ENCODE measurements at regions not wholly inside any gene's neighbourhood (a gene's known extent, or its start where the extent isn't known, plus 50 kb on each side); places are given as distances from the start of the nearest gene placed in this dataset.

DNA sequence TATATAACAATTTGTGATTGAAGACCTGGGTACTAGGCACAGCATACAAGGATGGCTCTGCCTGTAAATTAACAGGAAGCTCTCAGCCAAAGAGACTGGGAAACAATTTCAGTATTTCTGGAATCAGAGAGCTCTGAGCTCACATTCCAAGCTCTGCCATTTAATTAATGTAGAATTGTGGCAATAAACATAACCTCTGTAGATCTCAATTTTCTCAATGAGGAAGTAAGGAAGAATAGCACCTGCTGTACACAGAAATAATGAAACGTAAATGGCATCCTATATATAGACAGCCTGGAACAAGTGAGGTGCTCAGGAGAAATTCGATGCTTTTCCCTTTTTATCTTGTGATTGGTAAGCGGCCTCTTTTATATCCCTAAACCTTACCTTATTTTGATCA lies 538.5 kb upstream of the JAG1 start:
- no peak for DNase-seq (ENCODE audit: low spot score)

- no peak for DNase-seq (ENCODE audit: low spot score)
These were observed 539.1 kb upstream of the JAG1 start for GRCh38 chr20:11212902-11213301.

- no peak for DNase-seq (ENCODE audit: low spot score)
These were observed 540.5 kb upstream of the JAG1 start for GRCh38 chr20:11214256-11214840.

- DNase-seq (ENCODE audit: low spot score) = no peak
These were observed 542.9 kb upstream of the JAG1 start for GRCh38 chr20:11216451-11217314.

DNA sequence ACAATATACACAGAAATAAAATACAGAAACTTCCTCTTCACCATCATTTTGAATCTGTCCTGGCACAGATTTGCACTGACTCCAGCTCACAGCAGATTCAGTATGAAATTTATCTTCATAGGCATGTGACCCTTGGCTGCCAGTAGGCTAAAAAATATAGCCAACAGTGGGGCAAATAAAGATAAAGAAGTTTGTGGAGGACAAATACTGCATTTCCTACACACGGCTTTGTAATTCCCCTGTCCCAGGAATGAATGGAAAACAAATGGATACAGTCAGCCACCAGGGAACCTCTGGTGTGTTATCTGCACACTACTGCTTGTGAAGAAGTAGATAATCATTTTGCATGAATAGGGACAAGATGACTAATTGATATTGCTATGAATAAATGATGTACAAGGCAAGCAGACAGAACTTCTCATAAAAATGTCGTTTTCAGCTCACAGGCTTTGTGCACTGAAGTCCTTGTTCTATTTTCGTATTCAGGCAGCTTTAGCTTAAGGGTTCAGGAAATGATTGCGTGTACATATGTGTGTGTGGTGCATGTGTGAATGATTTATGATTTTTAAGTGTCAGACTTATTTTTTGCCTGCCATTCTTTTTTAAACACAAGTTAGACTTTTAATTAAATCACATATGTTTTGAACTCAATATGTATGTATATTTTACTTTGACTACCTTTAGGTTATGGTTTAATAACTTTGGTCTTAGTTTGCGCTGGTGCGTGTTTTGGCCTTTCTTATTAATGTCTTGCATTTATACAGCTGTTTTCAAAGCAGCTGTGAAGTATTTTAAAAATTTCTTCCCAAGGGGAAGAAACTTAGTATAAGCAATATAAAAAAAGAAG lies 543.8 kb upstream of the JAG1 start:
- DNase-seq (ENCODE audit: low spot score) = no peak

GRCh38 chr20:11218173-11218680 lies 544.4 kb upstream of the JAG1 start:
- DNase-seq (ENCODE audit: low spot score) = no peak

DNA sequence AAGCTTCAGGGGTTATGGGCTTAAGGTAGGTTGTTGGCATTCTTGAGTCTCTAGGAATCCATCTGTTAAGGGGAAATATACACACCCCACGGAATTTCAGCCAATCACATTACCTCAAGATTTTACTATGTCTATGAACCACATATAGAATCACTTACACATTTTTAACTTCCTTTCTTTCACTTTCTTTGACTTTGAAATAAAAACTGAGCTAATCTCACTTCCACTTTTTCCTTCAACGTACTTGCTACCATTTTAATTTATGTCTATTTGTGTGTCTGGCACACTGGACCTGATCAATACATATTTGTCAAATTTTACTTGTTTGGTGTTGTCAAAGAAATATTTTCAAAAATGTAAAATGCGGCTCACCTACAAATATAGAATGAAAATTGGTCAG lies 545.4 kb upstream of the JAG1 start:
- DNase-seq (ENCODE audit: low spot score) = no peak

DNA sequence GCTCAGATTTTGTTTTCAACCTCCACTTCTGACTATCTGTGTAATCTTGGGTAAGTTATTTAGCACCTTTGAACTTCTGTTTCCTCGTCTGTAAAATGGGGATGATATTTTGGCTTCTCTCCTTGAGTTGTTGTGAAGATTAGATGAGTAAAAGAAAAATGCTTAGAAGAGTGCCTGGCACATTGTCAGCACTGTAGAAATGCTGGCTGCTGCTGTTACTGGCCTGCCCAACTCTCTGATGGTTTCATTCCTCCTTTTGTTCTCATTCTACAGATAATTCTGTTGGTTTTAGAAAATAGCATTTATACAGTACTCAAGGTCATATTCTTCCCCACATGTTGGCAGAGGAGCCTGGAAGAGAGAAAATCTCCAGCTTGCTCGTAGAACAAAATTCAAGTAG lies 547.2 kb upstream of the JAG1 start:
- DNase-seq (ENCODE audit: low spot score) = no peak

DNA sequence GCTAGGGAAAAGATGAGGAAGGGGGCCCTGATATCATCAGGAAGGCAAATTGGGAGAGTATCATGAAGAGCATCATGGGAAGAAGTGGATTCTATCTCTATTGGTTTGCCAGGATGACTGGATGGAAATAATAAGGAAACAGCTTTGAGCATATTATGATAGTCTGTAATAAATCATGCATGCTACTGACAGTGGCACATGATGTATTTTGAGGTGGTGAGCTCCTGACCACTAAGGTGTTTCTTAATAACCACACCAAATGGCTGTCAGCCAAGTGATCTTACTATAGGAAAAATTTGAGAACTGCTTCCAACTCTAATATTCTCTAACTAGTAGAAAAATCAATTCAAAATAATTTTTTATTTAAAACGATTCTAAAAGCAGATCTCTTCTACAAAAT lies 548.4 kb upstream of the JAG1 start:
- no peak for DNase-seq (ENCODE audit: low spot score)

GRCh38 chr20:11227602-11228001 lies 553.8 kb upstream of the JAG1 start:
- no peak for DNase-seq (ENCODE audit: low spot score)

DNA sequence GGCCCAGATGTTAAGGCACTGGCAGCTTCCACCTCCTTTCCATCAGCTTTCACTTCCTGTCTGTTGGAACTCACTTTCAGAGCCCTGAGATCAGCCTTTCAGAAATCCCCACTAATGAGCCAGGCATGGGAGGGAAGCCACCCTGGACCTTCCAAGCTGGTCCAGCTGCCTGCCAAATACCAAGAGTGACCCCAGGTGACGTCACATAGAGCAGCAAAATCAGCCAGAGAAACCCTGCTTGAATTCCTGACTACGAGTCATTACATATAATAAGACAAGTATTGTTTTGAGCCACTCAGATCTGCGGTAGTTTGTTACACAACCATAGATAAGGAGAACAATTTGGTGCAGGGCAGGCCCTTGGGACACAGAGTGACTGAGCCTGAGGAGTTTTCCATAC lies 556.0 kb upstream of the JAG1 start:
- DNase-seq (ENCODE audit: low spot score) = no peak

DNA sequence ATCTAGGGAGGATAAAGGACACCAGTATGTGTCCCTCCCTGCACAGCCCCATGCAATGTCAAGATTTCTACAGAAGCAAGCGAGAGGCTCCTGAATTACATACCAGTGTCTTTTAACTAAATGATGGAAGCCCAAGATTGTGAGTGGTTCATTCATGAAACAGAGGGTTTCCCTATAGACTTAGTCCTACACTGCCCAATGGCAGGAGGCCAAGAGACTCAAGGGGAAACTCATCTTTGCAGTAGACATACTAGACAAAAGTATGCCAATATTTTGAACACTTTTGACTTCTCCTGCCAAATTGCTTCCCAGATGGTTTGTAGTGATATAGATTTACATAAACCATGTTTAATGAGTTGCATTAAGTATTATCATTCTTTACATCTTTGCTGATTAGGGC lies 557.2 kb upstream of the JAG1 start:
- DNase-seq (ENCODE audit: low spot score) = no peak

DNA sequence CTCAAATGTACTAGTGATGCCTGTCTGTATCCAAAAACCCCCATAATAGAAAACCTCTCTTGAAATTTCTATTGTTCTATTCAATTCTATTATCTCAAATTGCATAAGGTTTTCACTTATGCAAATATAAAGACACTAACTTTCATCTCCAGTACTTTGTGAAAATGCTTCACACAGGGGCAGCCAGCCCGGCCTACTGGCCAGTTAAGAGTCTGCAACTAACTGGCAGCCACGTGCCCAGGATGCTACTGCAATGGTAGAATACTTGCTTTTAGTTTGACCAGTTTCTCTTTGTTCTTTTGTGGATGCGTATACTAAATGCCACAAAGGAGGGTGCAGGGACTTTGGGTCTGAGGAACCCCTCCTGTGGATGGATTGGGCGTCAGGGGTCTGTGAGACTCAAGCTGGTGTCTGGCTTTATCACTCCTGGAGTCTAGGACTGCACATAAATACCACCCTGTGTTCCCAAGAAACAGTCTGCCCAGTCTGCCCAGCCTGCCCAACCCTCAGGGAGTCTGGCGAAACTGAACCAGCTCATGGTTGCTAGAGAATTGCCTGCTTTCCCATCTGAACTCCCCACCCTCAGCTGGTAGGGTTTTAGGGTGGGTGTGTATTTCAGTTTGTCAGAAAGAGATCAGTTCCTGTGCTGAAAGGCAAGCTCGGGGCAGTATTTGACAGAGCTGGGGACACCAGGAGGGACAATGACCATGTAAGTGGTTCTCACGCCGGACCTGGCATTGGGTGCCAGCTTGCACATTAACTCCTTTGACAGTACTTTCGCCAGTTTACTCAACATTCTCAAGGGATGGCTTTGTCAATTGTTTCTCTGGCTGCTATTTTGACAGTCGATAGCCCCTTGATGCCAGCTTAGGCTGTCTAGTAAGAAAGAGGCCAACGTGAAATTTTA lies 558.2 kb upstream of the JAG1 start:
- DNase-seq (ENCODE audit: low spot score) = no peak

- no peak for DNase-seq (ENCODE audit: low spot score)
These were observed 559.1 kb upstream of the JAG1 start for GRCh38 chr20:11232896-11233295.

GRCh38 chr20:11234181-11234580 lies 560.4 kb upstream of the JAG1 start:
- DNase-seq (ENCODE audit: low spot score) = no peak

- no peak for DNase-seq (ENCODE audit: low spot score)
These were observed 560.8 kb upstream of the JAG1 start for GRCh38 chr20:11234608-11235007.

DNA sequence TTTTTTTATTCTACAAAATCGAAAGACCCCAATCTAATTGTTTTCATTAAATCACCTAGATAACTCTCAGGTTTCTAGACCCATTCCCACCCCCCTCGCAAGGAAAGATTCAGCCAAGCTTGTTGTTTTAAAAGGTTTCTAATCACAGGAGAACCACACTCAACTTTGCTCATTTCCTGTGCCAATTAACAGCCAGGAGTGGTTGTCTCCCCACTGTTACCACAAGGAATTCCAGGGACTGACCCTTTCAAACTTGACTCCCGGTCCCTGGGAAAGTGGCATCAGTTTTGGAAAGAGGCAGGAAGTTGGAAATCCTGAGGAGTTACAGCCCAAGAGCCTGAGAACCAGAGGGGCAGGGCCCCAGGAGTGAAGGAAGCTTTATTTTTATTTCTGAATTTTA lies 561.3 kb upstream of the JAG1 start:
- DNase-seq (ENCODE audit: low spot score) = no peak

- no peak for DNase-seq (ENCODE audit: low spot score)
These were observed 568.5 kb upstream of the JAG1 start for GRCh38 chr20:11242320-11242719.

GRCh38 chr20:11245431-11245830 lies 571.6 kb upstream of the JAG1 start:
- DNase-seq (ENCODE audit: low spot score) = no peak

DNA sequence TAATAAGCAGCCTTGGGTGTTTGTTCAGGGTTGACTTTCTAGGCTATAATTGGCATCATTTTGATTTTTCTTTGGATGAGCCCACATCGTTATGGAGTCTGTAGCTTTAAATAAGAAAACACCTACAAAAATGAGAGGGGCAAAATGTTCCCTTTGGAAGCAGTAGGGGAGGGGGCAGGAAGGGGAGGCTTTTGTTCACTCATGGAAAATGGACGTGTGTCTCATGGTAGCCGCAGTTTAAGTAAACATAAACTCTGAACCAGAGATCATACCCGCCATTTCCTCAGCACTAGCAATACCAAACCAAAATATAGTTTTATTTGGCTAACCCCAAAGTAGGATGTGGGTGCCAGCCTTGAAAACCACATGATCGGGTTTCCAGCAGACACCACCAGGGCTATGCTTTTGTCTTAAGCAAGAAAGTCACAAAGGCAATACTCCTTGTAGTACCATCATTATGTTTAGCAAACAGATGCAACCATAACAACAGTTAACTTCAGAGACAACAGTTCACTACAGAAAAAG lies 572.5 kb upstream of the JAG1 start:
- no peak for DNase-seq (ENCODE audit: low spot score)
